ENCODE measurements at regions not wholly inside any gene's neighbourhood (a gene's known extent, or its start where the extent isn't known, plus 50 kb on each side); places are given as distances from the start of the nearest gene placed in this dataset.
"Not testable (repeated sequence)": the region's sequence is repeated elsewhere in the genome, so short reads cannot be mapped to it uniquely, and the experiment has no call there.

GRCh38 chr4:13989501-13989900 is 362.0 kb upstream of the BOD1L1 start:
- no peak for DNase-seq

GRCh38 chr4:13990596-13991589 is 363.4 kb upstream of the BOD1L1 start:
- no peak for DNase-seq

GRCh38 chr4:13992041-13992440 is 364.5 kb upstream of the BOD1L1 start:
- no peak for DNase-seq

GRCh38 chr4:13992975-13993520 is 365.5 kb upstream of the BOD1L1 start:
- no peak for DNase-seq

- DNase-seq: no peak
These were observed 366.5 kb upstream of the BOD1L1 start for GRCh38 chr4:13994016-13994415.

GRCh38 chr4:13998850-13999445 is 371.4 kb upstream of the BOD1L1 start:
- no peak for DNase-seq

- no peak for DNase-seq
These were observed 372.7 kb upstream of the BOD1L1 start for GRCh38 chr4:14000091-14000814.

- not testable (repeated sequence) for DNase-seq
These were observed 374.8 kb upstream of the BOD1L1 start for GRCh38 chr4:14002331-14002730.

- no peak for DNase-seq
These were observed 381.0 kb upstream of the BOD1L1 start for GRCh38 chr4:14008494-14008893.

- DNase-seq: no peak
These were observed 390.8 kb upstream of the BOD1L1 start for GRCh38 chr4:14018191-14018853.

- DNase-seq: no peak
These were observed 394.9 kb upstream of the BOD1L1 start for GRCh38 chr4:14022456-14022855.

GRCh38 chr4:14023036-14023435 is 395.5 kb upstream of the BOD1L1 start:
- DNase-seq: no peak

GRCh38 chr4:14023896-14024295 is 396.4 kb upstream of the BOD1L1 start:
- DNase-seq: no peak

- DNase-seq: no peak
These were observed 397.6 kb upstream of the BOD1L1 start for GRCh38 chr4:14025111-14025510.

- no peak for DNase-seq
These were observed 398.4 kb upstream of the BOD1L1 start for GRCh38 chr4:14025891-14026290.

GRCh38 chr4:14028862-14029261 is 401.3 kb upstream of the BOD1L1 start:
- DNase-seq: no peak

GRCh38 chr4:14035076-14035475 is 407.6 kb upstream of the BOD1L1 start:
- no peak for DNase-seq

GRCh38 chr4:14043203-14043602 is 415.7 kb upstream of the BOD1L1 start:
- no peak for DNase-seq

- no peak for DNase-seq
These were observed 419.1 kb upstream of the BOD1L1 start for GRCh38 chr4:14046642-14047041.

- DNase-seq: no peak
These were observed 420.3 kb upstream of the BOD1L1 start for GRCh38 chr4:14047840-14048239.

- no peak for DNase-seq
These were observed 422.4 kb upstream of the BOD1L1 start for GRCh38 chr4:14049946-14050345.

GRCh38 chr4:14053291-14053690 is 425.8 kb upstream of the BOD1L1 start:
- DNase-seq: no peak

Measured in right kidney (tissue), 1 donor.